ENCODE measurements at regions not wholly inside any gene's neighbourhood (a gene's known extent, or its start where the extent isn't known, plus 50 kb on each side); places are given as distances from the start of the nearest gene placed in this dataset.

- POLR2A ChIA-PET, result no interaction called here
- no peaks in the 10 kb centered on the region for H3K4me1 ChIP-seq (ENCODE audit: insufficient read depth, low read length)
- ATAC-seq (no peak; the same call in 2 of the 3 replicates), FAIRE-seq (no peak), DNase-seq (ENCODE audit: low spot score) (no peak)
- no peaks in the 10 kb centered on the region; the same call in 1 of the 2 replicates for H3K9me3 ChIP-seq (ENCODE audit: low read length)
- 12% methylated on average over 5 of the region's 11 CpGs for WGBS (ENCODE audit: low lambda C conversion rate)
- TF ChIP-seq SNAPC4 (CRISPR knock-in tag; IDR thresholded peaks at IDR 0.05) (no peak), CHCHD3 (CRISPR knock-in tag; IDR thresholded peaks at IDR 0.05) (no peak), EED (CRISPR knock-in tag; IDR thresholded peaks at IDR 0.05) (no peak), ZBTB44 (CRISPR knock-in tag; IDR thresholded peaks at IDR 0.05) (no peak), GATAD1 (CRISPR knock-in tag; IDR thresholded peaks at IDR 0.05) (no peak), ZNF143 (CRISPR knock-in tag; IDR thresholded peaks at IDR 0.05) (no peak)
- TF ChIP-seq, protein P1, sequence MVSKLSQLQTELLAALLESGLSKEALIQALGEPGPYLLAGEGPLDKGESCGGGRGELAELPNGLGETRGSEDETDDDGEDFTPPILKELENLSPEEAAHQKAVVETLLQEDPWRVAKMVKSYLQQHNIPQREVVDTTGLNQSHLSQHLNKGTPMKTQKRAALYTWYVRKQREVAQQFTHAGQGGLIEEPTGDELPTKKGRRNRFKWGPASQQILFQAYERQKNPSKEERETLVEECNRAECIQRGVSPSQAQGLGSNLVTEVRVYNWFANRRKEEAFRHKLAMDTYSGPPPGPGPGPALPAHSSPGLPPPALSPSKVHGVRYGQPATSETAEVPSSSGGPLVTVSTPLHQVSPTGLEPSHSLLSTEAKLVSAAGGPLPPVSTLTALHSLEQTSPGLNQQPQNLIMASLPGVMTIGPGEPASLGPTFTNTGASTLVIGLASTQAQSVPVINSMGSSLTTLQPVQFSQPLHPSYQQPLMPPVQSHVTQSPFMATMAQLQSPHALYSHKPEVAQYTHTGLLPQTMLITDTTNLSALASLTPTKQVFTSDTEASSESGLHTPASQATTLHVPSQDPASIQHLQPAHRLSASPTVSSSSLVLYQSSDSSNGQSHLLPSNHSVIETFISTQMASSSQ (IDR thresholded peaks at IDR 0.05; ENCODE audit: low read depth), result no peak
- TF ChIP-seq, protein P1 (CRISPR knock-in tag; IDR thresholded peaks at IDR 0.05; ENCODE audit: borderline replicate concordance), result no peak
- no peaks in the 10 kb centered on the region for H3K36me3 ChIP-seq (replicated peaks in 1 of 2; ENCODE audit: control insufficient read depth in 1 of 2, insufficient read depth in 2 of 2, low read length in 2 of 2)
- H3K9ac ChIP-seq (ENCODE audit: insufficient read depth, low read depth, low read length), result no peak overlapping the region
- H3K4me2 ChIP-seq (ENCODE audit: low read depth, low read length), result no peak overlapping the region
- no peak overlapping the region for H2AFZ ChIP-seq (ENCODE audit: low read length)
- H3K4me3 ChIP-seq (replicated peaks in 1 of 3; ENCODE audit: insufficient read depth in 1 of 3, low read depth in 2 of 3, low read length in 3 of 3), result no peak overlapping the region
- BruUV-seq (replicated peaks), result no TSS peak
- in situ Hi-C loops (cut with HindIII; ENCODE audit: extremely low pct_ligation_motif_present, low pct_unique_long_range_greater_than_20kb), result no loop called here
- no peaks in the 10 kb centered on the region for H3K79me2 ChIP-seq (ENCODE audit: insufficient read depth, low read length)
- intact Hi-C loops (cut with micrococcal nuclease; ENCODE audit: unreplicated experiment), result no loop called here
- no peak overlapping the region for H3K27ac ChIP-seq (ENCODE audit: extremely low read length, insufficient read depth, low read length)
- H4K20me1 ChIP-seq (ENCODE audit: insufficient read depth, low read length), result no peaks in the 10 kb centered on the region
- CTCF ChIA-PET (ENCODE audit: low intra/inter-chr PET ratio, low total read pairs), result no interaction called here
- H3K27me3 ChIP-seq (ENCODE audit: control insufficient read depth in 1 of 2, insufficient read depth in 2 of 2, low read length in 2 of 2), result no peaks in the 10 kb centered on the region
Observed at GRCh38 chr9:65459756-65460320, 174.8 kb upstream of the FOXD4L5 start.

Measured in HepG2 (cell line).